K562 (cell line): ENCODE measurements at regions not wholly inside any gene's neighbourhood (a gene's known extent, or its start where the extent isn't known, plus 50 kb on each side); places are given as distances from the start of the nearest gene placed in this dataset.

Experiments used
- ATAC-seq: fragments of 200-7000 bp; cut with Tn5 transposase; 3 replicates; pipeline ENCODE4 v1.9.1; 2020; ENCODE audit warnings: moderate library complexity
- BruUV-seq: library from RNA; stranded (reverse); fragments of 400-500 nt; replicated peaks from 2 replicates; lab custom pipeline; 2021; lab: Mats Ljungman, UMichigan
- CTCF ChIA-PET: fragments of 300-600 bp; formaldehyde crosslinking; extraction: SDS; loops from one replicate; lab custom pipeline; 2021; ENCODE audit warnings: low intra/inter-chr PET ratio; lab: Yijun Ruan, JAX
- POLR2A ChIA-PET: fragments of 300-600, 350-650 bp; sonication (Branson Sonifier 250); formaldehyde crosslinking; extraction: SDS; loops from one replicate; lab custom pipeline; 2021; ENCODE audit warnings: antibody characterized with exemption, inconsistent platforms; lab: Yijun Ruan, JAX
- DNase-seq, 4 experiments: peaks; one replicate each; pipeline versions ENCODE4 v3.0.0 to v3.0.0-alpha.2; 2011 to 2018; ENCODE audit warnings: low spot score in 3 of 4, mixed read lengths in 3 of 4; ENCODE audit errors: extremely low read depth in 1 of 4
- FAIRE-seq: peaks from 2 replicates; lab custom pipeline; 2011; peaks lifted over from hg19 to GRCh38; lab: Jason Lieb, UNC
- H2AFZ ChIP-seq: 2 replicates; pipeline ENCODE4 v1.6.0; 2011; ENCODE audit warnings: low read depth, low read length, control low read depth, inconsistent platforms
- H3K27ac ChIP-seq: fragments of 200-600 bp; 3 replicates; pipeline ENCODE4 v1.8.0; 2011; ENCODE audit warnings: low read depth, mild to moderate bottlenecking, control low read depth, inconsistent platforms, low read length, moderate library complexity, mixed read lengths; ENCODE audit errors: extremely low read depth
- H3K27me3 ChIP-seq, 2 experiments: fragments of 300-600 bp in 1 of 2; 2 replicates in 1 of 2; 3 replicates in 1 of 2; pipeline versions ENCODE4 v1.6.0 to v1.8.0; 2011; ENCODE audit warnings: inconsistent platforms in 2 of 2, low read length in 2 of 2, mild to moderate bottlenecking in 1 of 2, mixed read lengths in 1 of 2, moderate library complexity in 1 of 2; ENCODE audit not compliant: control insufficient read depth in 2 of 2, insufficient read depth in 2 of 2
- H3K36me3 ChIP-seq: fragments of 300-600 bp; 3 replicates; pipeline ENCODE4 v1.8.0; 2011; ENCODE audit warnings: mild to moderate bottlenecking, low read length, inconsistent platforms; ENCODE audit not compliant: control insufficient read depth, insufficient read depth
- H3K4me1 ChIP-seq, 2 experiments: fragments of 200-600 bp in 1 of 2; replicated peaks in 1 of 2; 2 replicates in 1 of 2; 3 replicates in 1 of 2; pipeline versions ENCODE4 v1.5.1 to v1.8.0; 2011; ENCODE audit warnings: inconsistent platforms in 2 of 2, low read length in 2 of 2, mild to moderate bottlenecking in 1 of 2, mixed read lengths in 1 of 2, moderate library complexity in 1 of 2; ENCODE audit not compliant: control insufficient read depth in 2 of 2, insufficient read depth in 2 of 2
- H3K4me2 ChIP-seq: 2 replicates; pipeline ENCODE4 v1.6.1; 2011; ENCODE audit warnings: low read length, control low read depth, inconsistent platforms, mixed read lengths; ENCODE audit not compliant: insufficient read depth
- H3K4me3 ChIP-seq: fragments of 200-600 bp; sonication (generic), shearing (Covaris generic); 2 replicates; pipeline ENCODE4 v1.5.1; 2016; ENCODE audit warnings: control low read depth, inconsistent platforms
- H3K79me2 ChIP-seq: fragments of 200-600 bp; 3 replicates; pipeline ENCODE4 v1.8.0; 2011; ENCODE audit warnings: low read length, inconsistent platforms; ENCODE audit not compliant: control insufficient read depth, insufficient read depth
- H3K9ac ChIP-seq, 2 experiments: 2 replicates each; pipeline versions ENCODE4 v1.6.0 to v1.6.1; 2011; ENCODE audit warnings: low read depth in 2 of 2, low read length in 2 of 2, control low read depth in 1 of 2, inconsistent platforms in 1 of 2, mild to moderate bottlenecking in 1 of 2, mixed read lengths in 1 of 2; ENCODE audit not compliant: insufficient read depth in 1 of 2
- H3K9me1 ChIP-seq: one replicate; pipeline ENCODE4 v1.6.0; 2011; ENCODE audit warnings: inconsistent platforms, mild to moderate bottlenecking, low read length, moderate library complexity; ENCODE audit not compliant: control insufficient read depth, insufficient read depth
- H3K9me3 ChIP-seq: replicated peaks from 2 replicates; pipeline ENCODE4 v1.5.1; 2011; ENCODE audit warnings: low read depth, low read length, inconsistent platforms; ENCODE audit not compliant: control insufficient read depth, insufficient read depth
- H4K20me1 ChIP-seq: replicated peaks from 2 replicates; pipeline ENCODE4 v1.6.1; 2011; ENCODE audit warnings: low read length, inconsistent platforms, mixed read lengths; ENCODE audit not compliant: control insufficient read depth, insufficient read depth
- ATF4 ChIP-seq: fragments of 450-650 bp; formaldehyde crosslinking; IDR thresholded peaks from 2 replicates; pipeline ENCODE4 v1.4.0; 2022; ENCODE audit warnings: mild to moderate bottlenecking, moderate library complexity
- FOXM1 ChIP-seq, 2 experiments: fragments of 450-650 bp in 1 of 2; sonication (generic) in 1 of 2; formaldehyde crosslinking in 1 of 2; IDR thresholded peaks; 2 replicates each; pipeline versions ENCODE4 v1.6.1 to v1.9.0; 2017 to 2022; ENCODE audit warnings: low read depth in 2 of 2, mild to moderate bottlenecking in 2 of 2, missing genetic modification reagents in 1 of 2, moderate library complexity in 1 of 2
- KHSRP ChIP-seq: fragments of 450-650 bp; IDR thresholded peaks from 2 replicates; pipeline ENCODE4 v1.6.1; 2017
- MEIS2 ChIP-seq: fragments of 450-650 bp; IDR thresholded peaks from 2 replicates; pipeline ENCODE4 v1.6.1; 2014; ENCODE audit warnings: mild to moderate bottlenecking; ENCODE audit not compliant: partially characterized antibody
- NFE2L1 ChIP-seq: fragments of 450-650 bp; IDR thresholded peaks from 2 replicates; pipeline ENCODE4 v1.6.1; 2016; ENCODE audit warnings: missing genetic modification characterization, low read depth, mild to moderate bottlenecking, missing compliant biosample characterization, moderate library complexity, borderline replicate concordance
- PBX2 ChIP-seq, 2 experiments: IDR thresholded peaks in 1 of 2; conservative IDR thresholded peaks in 1 of 2; 2 replicates each; pipeline ENCODE4 v1.6.1; 2016; ENCODE audit warnings: low read depth in 2 of 2, mild to moderate bottlenecking in 1 of 2, missing compliant biosample characterization in 1 of 2, missing genetic modification characterization in 1 of 2, moderate library complexity in 1 of 2
- PURB ChIP-seq: sonication (generic); formaldehyde crosslinking; IDR thresholded peaks from 2 replicates; pipeline ENCODE4 v1.9.0; 2021; ENCODE audit warnings: low read depth, mild to moderate bottlenecking, missing genetic modification reagents
- U2AF1 ChIP-seq: fragments of 200-400 bp; formaldehyde crosslinking; optimal IDR thresholded peaks from 2 replicates; pipeline ENCODE3; 2017; ENCODE audit warnings: mild to moderate bottlenecking, low read depth, low read length, moderate library complexity
- ZNF57 ChIP-seq: fragments of 450-650 bp; formaldehyde crosslinking; IDR thresholded peaks from 2 replicates; pipeline ENCODE4 v1.4.0; 2020; ENCODE audit warnings: mild to moderate bottlenecking, moderate library complexity
- WGBS: fragments of 100-300 bp; shearing (Covaris generic); methylation state at CpG from one replicate; pipeline ENCODE4 v1.1.6; 2016; ENCODE audit warnings: low coverage, mixed read lengths; ENCODE audit not compliant: insufficient coverage; ENCODE audit errors: missing lambda C conversion rate; 5-methylcytosine and 5-hydroxymethylcytosine counted together
- in situ Hi-C: fragments of 300-500 bp; cut with MboI; formaldehyde crosslinking; loops from 4 replicates; pipeline ENCODE4 v1.15.0; 2018; ENCODE audit warnings: inconsistent platforms, mixed read lengths
- intact Hi-C: fragments of 100-400 bp; cut with micrococcal nuclease; formaldehyde crosslinking; loops from 2 replicates; pipeline ENCODE4 v1.14.2; 2022

GRCh38 chr4:167883266-167883665 is 209.1 kb upstream of the ANXA10 start:
- H3K9me1 ChIP-seq: no peaks in the 10 kb centered on the region
- no peaks in the 10 kb centered on the region for H3K4me1 ChIP-seq
- TF ChIP-seq PBX2 (CRISPR knock-in tag; IDR thresholded peaks at IDR 0.05; ENCODE audit: low read depth) (no peak), PBX2 (tag; conservative IDR thresholded peaks at IDR 0.05; ENCODE audit: low read depth) (0 out of 2 replicates have a peak, but pooled peaks have one; percentile 21), ATF4 (CRISPR knock-in tag) (no peak), MEIS2 (peak; percentile 56), NFE2L1 (no peak), ZNF57 (no peak), PURB (CRISPR knock-in tag) (no peak), KHSRP (no peak), FOXM1 (IDR thresholded peaks at IDR 0.05; ENCODE audit: low read depth) (no peak), FOXM1 (CRISPR knock-in tag; IDR thresholded peaks at IDR 0.05; ENCODE audit: low read depth) (no peak), U2AF1 (no peak)
- FAIRE-seq (no peak), ATAC-seq (no peak), DNase-seq (no peak)
- no peak overlapping the region for H3K9ac ChIP-seq
- H2AFZ ChIP-seq: no peak overlapping the region
- intact Hi-C loops (no loop called here), in situ Hi-C loops (no loop called here)
- H3K27me3 ChIP-seq: no peaks in the 10 kb centered on the region
- no peaks in the 10 kb centered on the region for H4K20me1 ChIP-seq
- H3K4me2 ChIP-seq: no peak overlapping the region
- H3K79me2 ChIP-seq: no peaks in the 10 kb centered on the region
- H3K27ac ChIP-seq: no peak overlapping the region
- POLR2A ChIA-PET: no interaction called here
- no peaks in the 10 kb centered on the region for H3K9me3 ChIP-seq
- BruUV-seq: no TSS peak
- CTCF ChIA-PET: no interaction called here
- no peak overlapping the region for H3K4me3 ChIP-seq
- WGBS: 0% methylated on average over 1 of the region's 1 CpG
- H3K36me3 ChIP-seq: no peaks in the 10 kb centered on the region
